NCI-H446 (cell line): ENCODE measurements at regions not wholly inside any gene's neighbourhood (a gene's known extent, or its start where the extent isn't known, plus 50 kb on each side); places are given as distances from the start of the nearest gene placed in this dataset.

Experiments
- DNase-seq, 2 experiments: peaks; one replicate each; lab custom pipeline; 2025; lab: John Stamatoyannopoulos, UW

GRCh38 chr2:14520385-14520945, 112.1 kb upstream of the LRATD1 start:
- DNase-seq: no peak

- no peak for DNase-seq
Measured at GRCh38 chr2:14524041-14524802, 108.3 kb upstream of the LRATD1 start.

GRCh38 chr2:14524803-14525080, 107.8 kb upstream of the LRATD1 start:
- DNase-seq: no peak

GRCh38 chr2:14530506-14530905, 102.0 kb upstream of the LRATD1 start:
- DNase-seq: no peak

GRCh38 chr2:14533131-14533757, 99.3 kb upstream of the LRATD1 start:
- DNase-seq: no peak

- DNase-seq: no peak
Measured at GRCh38 chr2:14535156-14535555, 97.4 kb upstream of the LRATD1 start.

GRCh38 chr2:14536976-14537375, 95.5 kb upstream of the LRATD1 start:
- DNase-seq: no peak

- no peak for DNase-seq
Measured at GRCh38 chr2:14540015-14540414, 92.5 kb upstream of the LRATD1 start.

GRCh38 chr2:14543284-14543683, 89.2 kb upstream of the LRATD1 start:
- DNase-seq: no peak

GRCh38 chr2:14544247-14544646, 88.3 kb upstream of the LRATD1 start:
- DNase-seq: no peak

GRCh38 chr2:14547830-14548229, 84.7 kb upstream of the LRATD1 start:
- DNase-seq: no peak

- no peak for DNase-seq
Measured at GRCh38 chr2:14550658-14551057, 81.9 kb upstream of the LRATD1 start.

GRCh38 chr2:14551069-14551468, 81.4 kb upstream of the LRATD1 start:
- DNase-seq: no peak

GRCh38 chr2:14552286-14552685, 80.2 kb upstream of the LRATD1 start:
- no peak for DNase-seq

GRCh38 chr2:14552818-14553217, 79.7 kb upstream of the LRATD1 start:
- no peak for DNase-seq

GRCh38 chr2:14554849-14555545, 77.5 kb upstream of the LRATD1 start:
- DNase-seq: no peak

- DNase-seq: no peak
Measured at GRCh38 chr2:14557111-14557510, 75.4 kb upstream of the LRATD1 start.

GRCh38 chr2:14557916-14558315, 74.6 kb upstream of the LRATD1 start:
- DNase-seq: no peak

- DNase-seq: no peak
Measured at GRCh38 chr2:14558335-14558919, 74.1 kb upstream of the LRATD1 start.

GRCh38 chr2:14560716-14561115, 71.8 kb upstream of the LRATD1 start:
- no peak for DNase-seq

GRCh38 chr2:14563324-14563723, 69.2 kb upstream of the LRATD1 start:
- DNase-seq: no peak

- DNase-seq: no peak
Measured at GRCh38 chr2:14565666-14566065, 66.9 kb upstream of the LRATD1 start.

GRCh38 chr2:14567561-14567960, 65.0 kb upstream of the LRATD1 start:
- DNase-seq: no peak
